SK-N-SH (cell line): ENCODE measurements at regions not wholly inside any gene's neighbourhood (a gene's known extent, or its start where the extent isn't known, plus 50 kb on each side); places are given as distances from the start of the nearest gene placed in this dataset.

Experiments
- CTCF ChIA-PET: fragments of 300-600, 350-600 bp; formaldehyde crosslinking; extraction: SDS; loops from one replicate; lab custom pipeline; 2021; lab: Yijun Ruan, JAX
- POLR2A ChIA-PET: fragments of 350-600 bp; sonication (Branson Sonifier 250); formaldehyde crosslinking; extraction: SDS; loops from one replicate; lab custom pipeline; 2020; ENCODE audit warnings: antibody characterized with exemption, inconsistent platforms; lab: Yijun Ruan, JAX
- DNase-seq: peaks from one replicate; pipeline ENCODE4 v3.0.0; 2012
- H2AFZ ChIP-seq: fragments of 200-600 bp; sonication (generic); 2 replicates; pipeline ENCODE4 v1.8.1; 2016; ENCODE audit warnings: antibody characterized with exemption, mild to moderate bottlenecking, low read depth
- H3F3A ChIP-seq: fragments of 200-600 bp; sonication (generic); replicated peaks from 2 replicates; pipeline ENCODE3; 2016; ENCODE audit warnings: antibody characterized with exemption, mild to moderate bottlenecking; ENCODE audit not compliant: insufficient read depth
- H3K27ac ChIP-seq, 2 experiments: fragments of 200-500 bp in 1 of 2; fragments of 200-600 bp in 1 of 2; sonication (Bioruptor generic) in 1 of 2; sonication (generic), shearing (Covaris generic) in 1 of 2; 2 replicates each; pipeline versions ENCODE4 v1.5.1 to v1.6.1; 2014 to 2016; ENCODE audit warnings: low read depth in 2 of 2, inconsistent platforms in 1 of 2, low read length in 1 of 2, mild to moderate bottlenecking in 1 of 2, mixed read lengths in 1 of 2
- H3K27me3 ChIP-seq: fragments of 200-600 bp; sonication (generic), shearing (Covaris generic); 2 replicates; pipeline ENCODE4 v1.6.1; 2016; ENCODE audit warnings: mixed run types; ENCODE audit not compliant: insufficient read depth
- H3K36me3 ChIP-seq, 2 experiments: fragments of 200-500 bp in 1 of 2; fragments of 200-600 bp in 1 of 2; sonication (Bioruptor generic) in 1 of 2; sonication (generic) in 1 of 2; replicated peaks in 1 of 2; 2 replicates each; pipeline versions ENCODE3 to v1.5.1; 2014 to 2016; ENCODE audit warnings: low read length in 1 of 2, mild to moderate bottlenecking in 1 of 2; ENCODE audit not compliant: insufficient read depth in 2 of 2, control insufficient read depth in 1 of 2
- H3K4me1 ChIP-seq, 2 experiments: fragments of 200-500 bp in 1 of 2; fragments of 200-600 bp in 1 of 2; sonication (Bioruptor generic) in 1 of 2; sonication (generic), shearing (Covaris generic) in 1 of 2; 2 replicates each; pipeline versions ENCODE4 v1.5.1 to v1.6.1; 2014 to 2016; ENCODE audit warnings: low read depth in 1 of 2, low read length in 1 of 2, mixed run types in 1 of 2; ENCODE audit not compliant: insufficient read depth in 2 of 2, control insufficient read depth in 1 of 2
- H3K4me2 ChIP-seq: fragments of 200-600 bp; sonication (generic), shearing (Covaris generic); 2 replicates; pipeline ENCODE4 v1.6.1; 2017; ENCODE audit warnings: mixed run types
- H3K4me3 ChIP-seq, 2 experiments: fragments of 200-500 bp in 1 of 2; fragments of 200-600 bp in 1 of 2; sonication (Bioruptor generic) in 1 of 2; sonication (generic), shearing (Covaris generic) in 1 of 2; 2 replicates each; pipeline versions ENCODE4 v1.5.1 to v1.8.1; 2014 to 2016; ENCODE audit warnings: low read depth in 2 of 2, inconsistent platforms in 1 of 2, low read length in 1 of 2, mild to moderate bottlenecking in 1 of 2, mixed read lengths in 1 of 2, moderate library complexity in 1 of 2
- H3K79me2 ChIP-seq: fragments of 200-600 bp; sonication (generic); 2 replicates; pipeline ENCODE4 v1.8.1; 2017; ENCODE audit warnings: mild to moderate bottlenecking; ENCODE audit not compliant: insufficient read depth
- H3K9ac ChIP-seq: fragments of 200-600 bp; sonication (generic); 2 replicates; pipeline ENCODE4 v1.6.1; 2017; ENCODE audit warnings: mixed run types
- H3K9me2 ChIP-seq: fragments of 200-600 bp; sonication (generic); 2 replicates; pipeline ENCODE4 v1.6.1; 2017; ENCODE audit warnings: mixed run types
- H3K9me3 ChIP-seq: fragments of 200-600 bp; sonication (generic); 2 replicates; pipeline ENCODE4 v1.6.1; 2017; ENCODE audit warnings: mixed run types, mild to moderate bottlenecking, moderate library complexity
- H4K20me1 ChIP-seq: fragments of 200-600 bp; sonication (generic); 2 replicates; pipeline ENCODE4 v1.6.1; 2017; ENCODE audit warnings: mild to moderate bottlenecking, mixed run types; ENCODE audit not compliant: insufficient read depth
- ELF1 ChIP-seq: IDR thresholded peaks from 2 replicates; pipeline ENCODE4 v1.4.0; 2012
- EP300 ChIP-seq, 2 experiments: IDR thresholded peaks; 2 replicates each; pipeline versions ENCODE4 v1.4.0 to v1.6.1; 2012; ENCODE audit warnings: borderline replicate concordance in 1 of 2, low read depth in 1 of 2, low read length in 1 of 2
- EZH2phosphoT487 ChIP-seq: fragments of 200-600 bp; sonication (generic); IDR thresholded peaks from 2 replicates; pipeline ENCODE4 v1.6.1; 2017; ENCODE audit warnings: low read depth, mixed run types, mild to moderate bottlenecking, antibody characterized with exemption, moderate library complexity, borderline replicate concordance
- FOSL2 ChIP-seq: IDR thresholded peaks from 2 replicates; pipeline ENCODE4 v1.4.0; 2012; ENCODE audit warnings: low read depth, mild to moderate bottlenecking, moderate library complexity, borderline replicate concordance
- JUND ChIP-seq: IDR thresholded peaks from 2 replicates; pipeline ENCODE4 v1.4.0; 2012
- RAD21 ChIP-seq: IDR thresholded peaks from 2 replicates; pipeline ENCODE4 v1.6.1; 2012; ENCODE audit warnings: mild to moderate bottlenecking, low read length
- RCOR1 ChIP-seq: fragments of 150-350 bp; IDR thresholded peaks from 2 replicates; pipeline ENCODE4 v1.6.1; 2017; ENCODE audit warnings: antibody characterized with exemption, low read length
- RXRA ChIP-seq: IDR thresholded peaks from 2 replicates; pipeline ENCODE4 v1.4.0; 2012; ENCODE audit warnings: low read depth, mild to moderate bottlenecking, borderline replicate concordance
- SMC3 ChIP-seq: IDR thresholded peaks from 2 replicates; pipeline ENCODE4 v1.6.1; 2012; ENCODE audit warnings: low read depth, low read length, improper control_type of control experiment
- TAF1 ChIP-seq: IDR thresholded peaks from 2 replicates; pipeline ENCODE4 v1.6.1; 2012; ENCODE audit warnings: low read depth, mild to moderate bottlenecking, low read length, moderate library complexity, borderline replicate concordance
- TCF12 ChIP-seq: IDR thresholded peaks from 2 replicates; pipeline ENCODE4 v1.4.0; 2012
- whole genome bisulfite sequencing: methylation state at CpG from one replicate; pipeline ENCODE4 v1.1.6; 2017; ENCODE audit warnings: low lambda C conversion rate; 5-methylcytosine and 5-hydroxymethylcytosine counted together
- TF ChIP-seq, protein P1 (sequence below): IDR thresholded peaks from 2 replicates; pipeline ENCODE4; 2012
- TF ChIP-seq, protein P2 (sequence below): IDR thresholded peaks from 2 replicates; pipeline ENCODE4 v1.4.0; 2012; ENCODE audit warnings: low read depth, borderline replicate concordance
- TF ChIP-seq, protein P3 (sequence below): fragments of 200-600 bp; sonication (generic); IDR thresholded peaks from 2 replicates; pipeline ENCODE4 v1.6.1; 2017; ENCODE audit warnings: antibody characterized with exemption, mild to moderate bottlenecking, moderate library complexity
- TF ChIP-seq, protein P4 (sequence below): fragments of 150-350 bp; IDR thresholded peaks from 2 replicates; pipeline ENCODE4 v1.6.1; 2017; ENCODE audit warnings: antibody characterized with exemption, low read length, low read depth, borderline replicate concordance

DNA sequence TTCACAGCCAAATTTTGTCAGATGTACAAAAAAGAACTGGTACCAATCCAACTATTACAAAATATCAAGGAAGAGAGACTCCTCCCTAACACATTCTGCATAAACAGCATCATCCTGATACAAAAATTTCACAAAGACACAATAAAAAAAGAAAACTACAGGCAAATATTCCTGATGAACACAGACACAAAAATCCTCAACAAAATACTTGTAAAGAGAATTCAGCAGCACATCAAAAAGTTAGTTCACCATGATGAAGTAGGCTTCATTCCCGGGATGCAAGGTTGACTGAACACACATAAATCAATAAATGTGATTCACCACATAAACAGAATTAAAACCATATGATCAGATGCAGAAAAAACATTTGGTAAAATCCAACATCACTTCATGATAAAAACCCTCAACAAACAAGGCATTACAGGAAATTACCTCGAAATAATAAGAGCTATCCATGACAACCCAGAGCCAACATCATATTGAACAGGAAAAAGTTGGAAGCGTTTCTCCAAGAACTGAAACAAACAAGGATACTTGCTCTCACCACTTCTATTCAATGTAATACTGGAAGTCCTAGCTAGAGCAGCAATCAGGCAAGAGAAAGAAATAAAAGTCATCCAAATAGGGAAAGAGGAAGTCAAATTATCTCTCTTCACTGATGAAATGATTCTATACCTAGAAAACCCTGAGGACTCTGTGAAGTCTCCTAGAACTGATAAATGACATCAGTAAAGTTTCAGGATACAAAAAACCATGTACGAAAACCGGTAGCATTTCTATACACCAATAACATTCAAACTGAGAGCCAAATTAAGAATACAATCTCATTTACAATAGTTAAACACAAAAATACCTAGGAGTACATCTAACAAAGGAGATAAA, 223.1 kb downstream of the REEP3 start:
- H3K9me3 ChIP-seq, result no peaks in the 10 kb centered on the region
- TF ChIP-seq SMC3, result no peak
- TF ChIP-seq JUND, result peak; percentile 35; the same call in 1 of the 2 replicates
- TF ChIP-seq, protein P1, sequence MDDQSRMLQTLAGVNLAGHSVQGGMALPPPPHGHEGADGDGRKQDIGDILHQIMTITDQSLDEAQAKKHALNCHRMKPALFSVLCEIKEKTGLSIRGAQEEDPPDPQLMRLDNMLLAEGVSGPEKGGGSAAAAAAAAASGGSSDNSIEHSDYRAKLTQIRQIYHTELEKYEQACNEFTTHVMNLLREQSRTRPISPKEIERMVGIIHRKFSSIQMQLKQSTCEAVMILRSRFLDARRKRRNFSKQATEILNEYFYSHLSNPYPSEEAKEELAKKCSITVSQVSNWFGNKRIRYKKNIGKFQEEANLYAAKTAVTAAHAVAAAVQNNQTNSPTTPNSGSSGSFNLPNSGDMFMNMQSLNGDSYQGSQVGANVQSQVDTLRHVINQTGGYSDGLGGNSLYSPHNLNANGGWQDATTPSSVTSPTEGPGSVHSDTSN, result peak; percentile 70
- TF ChIP-seq TCF12, result peak; percentile 82
- 0 out of 4 replicates have a peak, but pooled peaks of 1 of the 2 experiments have one; percentile 14 for TF ChIP-seq EP300 (IDR thresholded peaks at IDR 0.05; ENCODE audit: borderline replicate concordance in 1 of 2, low read depth in 1 of 2, low read length in 1 of 2)
- TF ChIP-seq EZH2phosphoT487, result no peak
- TF ChIP-seq FOSL2, result peak; percentile 41; the same call in 1 of the 2 replicates
- no peak overlapping the region for H3K9ac ChIP-seq
- no peak overlapping the region for H2AFZ ChIP-seq
- no peaks in the 10 kb centered on the region for H3K9me2 ChIP-seq
- H3F3A ChIP-seq, result peaks cover 6% of the 10 kb centered on the region
- H4K20me1 ChIP-seq, result no peaks in the 10 kb centered on the region
- H3K4me2 ChIP-seq, result no peak overlapping the region
- DNase-seq, result no peak
- no peaks in the 10 kb centered on the region for H3K4me1 ChIP-seq
- POLR2A ChIA-PET, result no interaction called here
- CTCF ChIA-PET, result no interaction called here
- no peaks in the 10 kb centered on the region for H3K27me3 ChIP-seq
- WGBS, result 51% methylated on average over 5 of the region's 5 CpGs
- peak overlapping the region in 1 of 2 experiments; percentile 6; a peak in 1 of 4 replicates for H3K27ac ChIP-seq
- no peaks in the 10 kb centered on the region for H3K79me2 ChIP-seq
- no peak overlapping the region for H3K4me3 ChIP-seq
- H3K36me3 ChIP-seq, result no peaks in the 10 kb centered on the region

DNA sequence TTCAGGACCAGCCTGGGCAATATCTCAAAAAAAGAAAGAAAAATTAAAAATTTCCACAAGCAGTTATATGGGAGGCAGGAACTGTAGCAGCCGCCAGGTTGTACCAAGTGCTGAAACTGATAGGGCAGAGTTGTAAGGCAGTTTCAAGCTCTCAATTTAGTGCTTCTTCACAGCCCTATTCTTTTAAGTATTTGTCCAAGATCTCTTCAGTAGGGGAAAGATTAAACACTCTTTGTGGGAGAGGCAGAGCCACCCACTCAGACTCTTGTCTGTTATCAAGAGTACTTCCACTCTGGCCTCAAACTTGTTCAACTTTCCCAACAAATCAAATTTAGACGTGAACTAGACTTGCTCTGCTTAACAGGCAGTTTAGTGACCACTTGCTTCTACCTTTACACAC, 228.7 kb downstream of the REEP3 start:
- Histone ChIP-seq H3K36me3 (no peaks in the 10 kb centered on the region), H3K4me2 (no peak overlapping the region), H4K20me1 (no peaks in the 10 kb centered on the region), H3K9me3 (no peaks in the 10 kb centered on the region), H3K79me2 (no peaks in the 10 kb centered on the region), H3K9ac (no peak overlapping the region), H3F3A (no peaks in the 10 kb centered on the region), H2AFZ (no peak overlapping the region), H3K27ac (no peak overlapping the region), H3K9me2 (no peaks in the 10 kb centered on the region), H3K4me3 (no peak overlapping the region), H3K4me1 (peaks cover 0 to 3% of the 10 kb centered on the region in 2 experiments; a peak in 2 of 4 replicates), H3K27me3 (no peaks in the 10 kb centered on the region)
- ChIA-PET CTCF (interaction anchor here (1.0 to 1.2 kb wide), 2 partner anchors 70 to 583 kb away, joined by 3 read pairs; no protein-coding TSS in a partner anchor), POLR2A (no interaction called here)
- no peak for DNase-seq
- TF ChIP-seq, protein P2, sequence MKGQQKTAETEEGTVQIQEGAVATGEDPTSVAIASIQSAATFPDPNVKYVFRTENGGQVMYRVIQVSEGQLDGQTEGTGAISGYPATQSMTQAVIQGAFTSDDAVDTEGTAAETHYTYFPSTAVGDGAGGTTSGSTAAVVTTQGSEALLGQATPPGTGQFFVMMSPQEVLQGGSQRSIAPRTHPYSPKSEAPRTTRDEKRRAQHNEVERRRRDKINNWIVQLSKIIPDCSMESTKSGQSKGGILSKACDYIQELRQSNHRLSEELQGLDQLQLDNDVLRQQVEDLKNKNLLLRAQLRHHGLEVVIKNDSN, result no peak
- no peak for TF ChIP-seq RXRA
- TF ChIP-seq ELF1, result no peak
- no peak for TF ChIP-seq RCOR1
- TF ChIP-seq, protein P3, sequence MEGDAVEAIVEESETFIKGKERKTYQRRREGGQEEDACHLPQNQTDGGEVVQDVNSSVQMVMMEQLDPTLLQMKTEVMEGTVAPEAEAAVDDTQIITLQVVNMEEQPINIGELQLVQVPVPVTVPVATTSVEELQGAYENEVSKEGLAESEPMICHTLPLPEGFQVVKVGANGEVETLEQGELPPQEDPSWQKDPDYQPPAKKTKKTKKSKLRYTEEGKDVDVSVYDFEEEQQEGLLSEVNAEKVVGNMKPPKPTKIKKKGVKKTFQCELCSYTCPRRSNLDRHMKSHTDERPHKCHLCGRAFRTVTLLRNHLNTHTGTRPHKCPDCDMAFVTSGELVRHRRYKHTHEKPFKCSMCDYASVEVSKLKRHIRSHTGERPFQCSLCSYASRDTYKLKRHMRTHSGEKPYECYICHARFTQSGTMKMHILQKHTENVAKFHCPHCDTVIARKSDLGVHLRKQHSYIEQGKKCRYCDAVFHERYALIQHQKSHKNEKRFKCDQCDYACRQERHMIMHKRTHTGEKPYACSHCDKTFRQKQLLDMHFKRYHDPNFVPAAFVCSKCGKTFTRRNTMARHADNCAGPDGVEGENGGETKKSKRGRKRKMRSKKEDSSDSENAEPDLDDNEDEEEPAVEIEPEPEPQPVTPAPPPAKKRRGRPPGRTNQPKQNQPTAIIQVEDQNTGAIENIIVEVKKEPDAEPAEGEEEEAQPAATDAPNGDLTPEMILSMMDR, result no peak
- TF ChIP-seq RAD21, result no peak
- no peak for TF ChIP-seq TAF1
- TF ChIP-seq, protein P4, sequence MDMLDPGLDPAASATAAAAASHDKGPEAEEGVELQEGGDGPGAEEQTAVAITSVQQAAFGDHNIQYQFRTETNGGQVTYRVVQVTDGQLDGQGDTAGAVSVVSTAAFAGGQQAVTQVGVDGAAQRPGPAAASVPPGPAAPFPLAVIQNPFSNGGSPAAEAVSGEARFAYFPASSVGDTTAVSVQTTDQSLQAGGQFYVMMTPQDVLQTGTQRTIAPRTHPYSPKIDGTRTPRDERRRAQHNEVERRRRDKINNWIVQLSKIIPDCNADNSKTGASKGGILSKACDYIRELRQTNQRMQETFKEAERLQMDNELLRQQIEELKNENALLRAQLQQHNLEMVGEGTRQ, result no peak
- 91% methylated on average over 2 of the region's 2 CpGs for WGBS
